IMR-90 (cell line): ENCODE measurements at regions not wholly inside any gene's neighbourhood (a gene's known extent, or its start where the extent isn't known, plus 50 kb on each side); places are given as distances from the start of the nearest gene placed in this dataset.

Experiments used
- ATAC-seq: fragments of 200-7000 bp; cut with Tn5 transposase; 2 replicates; pipeline ENCODE4 v1.9.1; 2020; ENCODE audit warnings: low read depth, mild to moderate bottlenecking, moderate library complexity
- BruUV-seq: library from RNA; stranded (reverse); fragments of 400-500 nt; replicated peaks from 2 replicates; lab custom pipeline; 2021; lab: Mats Ljungman, UMichigan
- CTCF ChIA-PET: fragments of 300-600 bp; formaldehyde crosslinking; extraction: SDS; loops from one replicate; lab custom pipeline; 2021; ENCODE audit warnings: antibody characterized with exemption; lab: Yijun Ruan, JAX
- POLR2A ChIA-PET: fragments of 300-600 bp; sonication (Branson Sonifier 250); formaldehyde crosslinking; loops from one replicate; lab custom pipeline; 2022; ENCODE audit warnings: antibody characterized with exemption; ENCODE audit not compliant: unreplicated experiment; lab: Charles Lee
- DNase-seq: peaks from one replicate; pipeline ENCODE4 v3.0.0; 2013
- H2AFZ ChIP-seq: replicated peaks from 2 replicates; pipeline ENCODE3; 2013; ENCODE audit warnings: low read length, mild to moderate bottlenecking; ENCODE audit not compliant: poor library complexity
- H2AK5ac ChIP-seq: 2 replicates; pipeline ENCODE4 v1.6.1; 2013; ENCODE audit warnings: low read depth, low read length, inconsistent platforms
- H2AK9ac ChIP-seq: replicated peaks from 2 replicates; pipeline ENCODE3; 2013; ENCODE audit warnings: mild to moderate bottlenecking, low read depth, low read length, moderate library complexity; ENCODE audit not compliant: poor library complexity
- H2BK120ac ChIP-seq: 2 replicates; pipeline ENCODE4 v1.6.1; 2013; ENCODE audit warnings: low read depth, low read length, inconsistent platforms
- H2BK15ac ChIP-seq: 3 replicates; pipeline ENCODE4 v1.6.1; 2013; ENCODE audit warnings: low read depth, low read length, inconsistent platforms
- H2BK20ac ChIP-seq: 2 replicates; pipeline ENCODE4 v1.6.1; 2013; ENCODE audit warnings: low read depth, mild to moderate bottlenecking, inconsistent platforms, low read length, moderate library complexity
- H2BK5ac ChIP-seq: 2 replicates; pipeline ENCODE4 v1.6.1; 2013; ENCODE audit warnings: mild to moderate bottlenecking, low read depth, low read length, inconsistent platforms; ENCODE audit not compliant: poor library complexity, severe bottlenecking
- H3K14ac ChIP-seq: replicated peaks from 2 replicates; pipeline ENCODE4 v1.6.1; 2013; ENCODE audit warnings: low read depth, low read length, inconsistent platforms
- H3K18ac ChIP-seq: 2 replicates; pipeline ENCODE4 v1.6.1; 2013; ENCODE audit warnings: low read depth, low read length, control low read depth
- H3K23ac ChIP-seq: 2 replicates; pipeline ENCODE4 v1.6.1; 2013; ENCODE audit warnings: low read depth, low read length, inconsistent platforms
- H3K27ac ChIP-seq: 2 replicates; pipeline ENCODE4 v1.5.1; 2013; ENCODE audit warnings: mild to moderate bottlenecking, control low read depth, low read length; ENCODE audit not compliant: insufficient read depth
- H3K27me3 ChIP-seq: 2 replicates; pipeline ENCODE4 v1.6.1; 2013; ENCODE audit warnings: low read length; ENCODE audit not compliant: control insufficient read depth, insufficient read depth
- H3K36me3 ChIP-seq: 2 replicates; pipeline ENCODE4 v1.6.1; 2013; ENCODE audit warnings: low read length, mixed read lengths; ENCODE audit not compliant: control insufficient read depth, insufficient read depth
- H3K4ac ChIP-seq: 2 replicates; pipeline ENCODE4 v1.6.1; 2013; ENCODE audit warnings: low read depth, low read length, inconsistent platforms
- H3K4me1 ChIP-seq: 2 replicates; pipeline ENCODE4 v1.6.1; 2013; ENCODE audit warnings: low read length, mixed read lengths; ENCODE audit not compliant: control insufficient read depth, insufficient read depth
- H3K4me2 ChIP-seq: 2 replicates; pipeline ENCODE4 v1.6.1; 2013; ENCODE audit warnings: low read depth, mild to moderate bottlenecking, control low read depth, low read length, moderate library complexity
- H3K4me3 ChIP-seq: 2 replicates; pipeline ENCODE4 v1.5.1; 2013; ENCODE audit warnings: low read depth, mild to moderate bottlenecking, control low read depth, low read length, moderate library complexity; ENCODE audit not compliant: insufficient read depth
- H3K56ac ChIP-seq: 2 replicates; pipeline ENCODE4 v1.6.1; 2013; ENCODE audit warnings: low read length, inconsistent platforms; ENCODE audit not compliant: insufficient read depth; ENCODE audit errors: extremely low read depth
- H3K79me1 ChIP-seq, 2 experiments: 2 replicates each; pipeline ENCODE4 v1.6.1; 2013; ENCODE audit warnings: low read length in 2 of 2, inconsistent platforms in 1 of 2, low read depth in 1 of 2
- H3K9ac ChIP-seq: 2 replicates; pipeline ENCODE4 v1.6.1; 2013; ENCODE audit warnings: low read depth, low read length, control low read depth
- H3K9me1 ChIP-seq: 2 replicates; pipeline ENCODE4 v1.6.1; 2013; ENCODE audit warnings: low read length, inconsistent platforms; ENCODE audit not compliant: insufficient read depth
- H3K9me3 ChIP-seq: 2 replicates; pipeline ENCODE4 v1.6.1; 2013; ENCODE audit warnings: low read length; ENCODE audit not compliant: control insufficient read depth, insufficient read depth
- H4K20me1 ChIP-seq: 2 replicates; pipeline ENCODE4 v1.6.1; 2013; ENCODE audit warnings: low read length, inconsistent platforms; ENCODE audit not compliant: insufficient read depth
- H4K5ac ChIP-seq: 2 replicates; pipeline ENCODE4 v1.6.1; 2013; ENCODE audit warnings: mild to moderate bottlenecking, low read depth, low read length, control low read depth
- H4K8ac ChIP-seq, 2 experiments: 2 replicates each; pipeline ENCODE4 v1.6.1; 2013; ENCODE audit warnings: low read depth in 2 of 2, low read length in 2 of 2, control low read depth in 1 of 2, inconsistent platforms in 1 of 2
- H4K91ac ChIP-seq: 2 replicates; pipeline ENCODE4 v1.6.1; 2013; ENCODE audit warnings: low read depth, low read length, inconsistent platforms; ENCODE audit not compliant: insufficient read depth
- FOS ChIP-seq: fragments of 150-350 bp; IDR thresholded peaks from 2 replicates; pipeline ENCODE4 v1.6.1; 2016; ENCODE audit warnings: low read depth, low read length
- MAFK ChIP-seq: IDR thresholded peaks from 2 replicates; pipeline ENCODE4 v1.6.1; 2012; ENCODE audit warnings: low read depth, low read length, improper control_type of control experiment
- WGBS, 2 experiments: methylation state at CpG; one replicate each; pipeline versions ENCODE4 v1.1.5 to v1.1.7; 2013; ENCODE audit warnings: missing lambda C conversion rate in 2 of 2; ENCODE audit not compliant: insufficient read length in 1 of 2; ENCODE audit errors: extremely low coverage in 2 of 2; 5-methylcytosine and 5-hydroxymethylcytosine counted together
- dilution Hi-C: fragments of 300-500 bp; cut with HindIII; formaldehyde crosslinking; loops from one replicate; pipeline ENCODE4 v1.14.3; 2018; ENCODE audit warnings: low sequenced_read_pairs; ENCODE audit not compliant: unreplicated experiment
- in situ Hi-C: fragments of 300-500 bp; cut with MboI; formaldehyde crosslinking; loops from 3 replicates; pipeline ENCODE4 v1.14.3; 2019; ENCODE audit warnings: low sequenced_read_pairs, inconsistent platforms, mixed read lengths
- intact Hi-C: fragments of 100-400 bp; cut with micrococcal nuclease; formaldehyde crosslinking; loops from 2 replicates; pipeline ENCODE4 v1.10.0; 2022

DNA sequence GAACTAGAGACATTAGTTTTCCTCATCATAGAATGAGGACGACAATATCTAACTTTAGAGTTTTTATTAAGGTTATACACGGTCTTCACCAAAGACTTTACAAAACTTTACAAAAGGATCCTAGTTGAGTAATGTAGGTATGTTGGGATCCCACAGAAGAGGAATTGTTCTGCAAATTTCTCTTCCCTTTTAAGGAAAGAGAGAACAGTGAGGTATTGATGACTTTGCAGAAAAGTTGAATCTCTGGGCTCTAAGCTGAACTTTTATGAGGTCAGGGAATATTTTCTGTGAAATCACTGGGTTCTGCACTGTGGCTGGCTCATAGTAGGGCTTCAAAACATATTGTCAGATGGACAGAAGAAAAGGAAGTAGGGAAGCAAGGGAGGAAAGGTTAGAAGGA, 89.8 kb upstream of the PIRT start:
- no peak overlapping the region for H2BK5ac ChIP-seq
- H3K4me3 ChIP-seq: no peak overlapping the region
- no peak overlapping the region for H2BK20ac ChIP-seq
- intact Hi-C loops: no loop called here
- no peak overlapping the region for H4K8ac ChIP-seq
- H2AFZ ChIP-seq: no peak overlapping the region
- H3K27ac ChIP-seq: no peak overlapping the region
- no peaks in the 10 kb centered on the region for H3K79me1 ChIP-seq
- H3K36me3 ChIP-seq: no peaks in the 10 kb centered on the region
- no peak overlapping the region for H2BK120ac ChIP-seq
- H3K56ac ChIP-seq: no peak overlapping the region
- H3K18ac ChIP-seq: no peak overlapping the region
- dilution Hi-C loops: no loop called here
- H3K9me1 ChIP-seq: no peaks in the 10 kb centered on the region
- no peak overlapping the region for H2AK5ac ChIP-seq
- H2AK9ac ChIP-seq: no peak overlapping the region
- WGBS, 2 experiments: no CpG with 5 or more reads among the region's 2 CpGs
- ChIA-PET POLR2A (no interaction called here), CTCF (no interaction called here)
- no peak for DNase-seq
- in situ Hi-C loops: no loop called here
- H3K4ac ChIP-seq: no peak overlapping the region
- no peak overlapping the region for H3K14ac ChIP-seq
- H4K91ac ChIP-seq: no peak overlapping the region
- peaks cover 20% of the 10 kb centered on the region for H3K9me3 ChIP-seq
- no peaks in the 10 kb centered on the region for H3K4me1 ChIP-seq
- H3K4me2 ChIP-seq: no peak overlapping the region
- H4K20me1 ChIP-seq: no peaks in the 10 kb centered on the region
- no peak for ATAC-seq
- no TSS peak for BruUV-seq
- H4K5ac ChIP-seq: no peak overlapping the region
- H3K9ac ChIP-seq: no peak overlapping the region
- no peak overlapping the region for H2BK15ac ChIP-seq
- no peak overlapping the region for H3K23ac ChIP-seq
- no peak for TF ChIP-seq FOS
- TF ChIP-seq MAFK: peak; percentile 48; the same call in 1 of the 2 replicates
- H3K27me3 ChIP-seq: no peaks in the 10 kb centered on the region
